ENCODE measurements at regions not wholly inside any gene's neighbourhood (a gene's known extent, or its start where the extent isn't known, plus 50 kb on each side); places are given as distances from the start of the nearest gene placed in this dataset.

- peak; percentile 65 for DNase-seq (ENCODE audit: low spot score)
These were observed 55.1 kb upstream of the PCDH20 start for GRCh38 chr13:61470786-61471185.

GRCh38 chr13:61466280-61466679, 50.6 kb upstream of the PCDH20 start:
- no peak for DNase-seq (ENCODE audit: low spot score)
